H9 (cell line): ENCODE measurements at regions not wholly inside any gene's neighbourhood (a gene's known extent, or its start where the extent isn't known, plus 50 kb on each side); places are given as distances from the start of the nearest gene placed in this dataset.

Experiments
- DNase-seq: peaks from one replicate; pipeline ENCODE4 v3.0.0-alpha.2; 2017
- H2AFZ ChIP-seq: one replicate; pipeline ENCODE4 v1.6.1; 2013; ENCODE audit warnings: mild to moderate bottlenecking, low read length, control low read depth, moderate library complexity
- H2AK5ac ChIP-seq: 2 replicates; pipeline ENCODE4 v1.6.1; 2013; ENCODE audit warnings: low read length, control low read depth, mixed read lengths; ENCODE audit not compliant: insufficient read length
- H2BK120ac ChIP-seq: one replicate; pipeline ENCODE4 v1.6.1; 2013; ENCODE audit warnings: low read depth, mild to moderate bottlenecking, low read length, control low read depth, inconsistent platforms; ENCODE audit not compliant: poor library complexity, severe bottlenecking
- H2BK12ac ChIP-seq: 2 replicates; pipeline ENCODE4 v1.6.1; 2013; ENCODE audit warnings: low read length, control low read depth, mixed read lengths, low read depth; ENCODE audit not compliant: insufficient read length
- H2BK15ac ChIP-seq: 2 replicates; pipeline ENCODE4 v1.6.1; 2013; ENCODE audit warnings: low read depth, low read length, control low read depth
- H2BK20ac ChIP-seq: one replicate; pipeline ENCODE4 v1.6.1; 2013; ENCODE audit warnings: low read depth, mild to moderate bottlenecking, low read length, control low read depth, inconsistent platforms; ENCODE audit not compliant: poor library complexity, severe bottlenecking
- H2BK5ac ChIP-seq: 2 replicates; pipeline ENCODE4 v1.6.1; 2013; ENCODE audit warnings: low read length, control low read depth, mixed read lengths; ENCODE audit not compliant: insufficient read length
- H3K14ac ChIP-seq: 2 replicates; pipeline ENCODE4 v1.6.1; 2013; ENCODE audit warnings: low read length, control low read depth; ENCODE audit not compliant: insufficient read depth
- H3K18ac ChIP-seq: 2 replicates; pipeline ENCODE4 v1.6.1; 2013; ENCODE audit warnings: low read depth, mild to moderate bottlenecking, mixed read lengths, low read length, control low read depth; ENCODE audit not compliant: insufficient read length
- H3K23ac ChIP-seq: 2 replicates; pipeline ENCODE4 v1.6.1; 2013; ENCODE audit warnings: low read length, control low read depth, mixed read lengths, low read depth; ENCODE audit not compliant: insufficient read length
- H3K23me2 ChIP-seq: 2 replicates; pipeline ENCODE4 v1.6.1; 2013; ENCODE audit warnings: low read depth, mild to moderate bottlenecking, mixed read lengths, low read length, control low read depth; ENCODE audit not compliant: insufficient read length, poor library complexity, severe bottlenecking
- H3K27ac ChIP-seq: 2 replicates; pipeline ENCODE4 v1.5.1; 2013; ENCODE audit warnings: low read length, control low read depth, mixed read lengths, low read depth; ENCODE audit not compliant: insufficient read length
- H3K27me3 ChIP-seq: 2 replicates; pipeline ENCODE4 v1.6.1; 2013; ENCODE audit warnings: low read length, control low read depth, inconsistent platforms; ENCODE audit not compliant: insufficient read depth
- H3K4ac ChIP-seq: 2 replicates; pipeline ENCODE4 v1.6.1; 2013; ENCODE audit warnings: low read depth, mild to moderate bottlenecking, control low read depth, inconsistent platforms, low read length, moderate library complexity
- H3K4me1 ChIP-seq: 2 replicates; pipeline ENCODE4 v1.6.1; 2013; ENCODE audit warnings: low read length, control low read depth, inconsistent platforms; ENCODE audit not compliant: insufficient read depth
- H3K4me2 ChIP-seq: 2 replicates; pipeline ENCODE4 v1.6.1; 2013; ENCODE audit warnings: low read length, control low read depth, mixed read lengths; ENCODE audit not compliant: insufficient read length, insufficient read depth
- H3K56ac ChIP-seq: 2 replicates; pipeline ENCODE4 v1.6.1; 2013; ENCODE audit warnings: low read depth, mild to moderate bottlenecking, mixed read lengths, low read length, control low read depth; ENCODE audit not compliant: insufficient read length
- H3K79me1 ChIP-seq: 2 replicates; pipeline ENCODE4 v1.6.1; 2013; ENCODE audit warnings: low read depth, mild to moderate bottlenecking, moderate library complexity, low read length, control low read depth, inconsistent platforms; ENCODE audit not compliant: insufficient read depth, poor library complexity, severe bottlenecking
- H3K79me2 ChIP-seq: 2 replicates; pipeline ENCODE4 v1.6.1; 2013; ENCODE audit warnings: low read length, control low read depth, inconsistent platforms; ENCODE audit not compliant: insufficient read depth
- H3K9ac ChIP-seq: 2 replicates; pipeline ENCODE4 v1.6.1; 2013; ENCODE audit warnings: low read length, control low read depth, mixed read lengths; ENCODE audit not compliant: insufficient read length; ENCODE audit errors: extremely low read depth
- H3K9me3 ChIP-seq: one replicate; pipeline ENCODE4 v1.6.1; 2013; ENCODE audit warnings: low read depth, low read length, inconsistent platforms; ENCODE audit not compliant: control insufficient read depth
- H3T11ph ChIP-seq: one replicate; pipeline ENCODE4 v1.6.1; 2013; ENCODE audit warnings: mild to moderate bottlenecking, low read length, control low read depth, inconsistent platforms
- H4K20me1 ChIP-seq: one replicate; pipeline ENCODE4 v1.6.1; 2013; ENCODE audit not compliant: control insufficient read depth, insufficient read length, insufficient read depth
- H4K5ac ChIP-seq: 2 replicates; pipeline ENCODE4 v1.6.1; 2013; ENCODE audit warnings: low read depth, mild to moderate bottlenecking, mixed read lengths, low read length, control low read depth; ENCODE audit not compliant: insufficient read length
- H4K8ac ChIP-seq: replicated peaks from 2 replicates; pipeline ENCODE4 v1.6.1; 2013; ENCODE audit warnings: low read length, control low read depth, mixed read lengths, low read depth; ENCODE audit not compliant: insufficient read length
- H4K91ac ChIP-seq: 2 replicates; pipeline ENCODE4 v1.6.1; 2013; ENCODE audit warnings: low read depth, mild to moderate bottlenecking, moderate library complexity, mixed read lengths, low read length, control low read depth; ENCODE audit not compliant: insufficient read length
- H3K27ac Mint-ChIP-seq, 3 experiments: 2 replicates in 2 of 3; 3 replicates in 1 of 3; pipeline ENCODE4 v1.8.0; 2020 to 2021; ENCODE audit warnings: mixed read lengths in 3 of 3, mild to moderate bottlenecking in 1 of 3, moderate library complexity in 1 of 3
- H3K27me3 Mint-ChIP-seq: 2 replicates; pipeline ENCODE4 v1.8.0; 2021; ENCODE audit warnings: low read depth, mild to moderate bottlenecking, moderate library complexity, mixed read lengths
- H3K36me3 Mint-ChIP-seq, 3 experiments: 2 replicates in 2 of 3; 3 replicates in 1 of 3; pipeline ENCODE4 v1.8.0; 2020 to 2021; ENCODE audit warnings: low read depth in 3 of 3, mixed read lengths in 3 of 3; ENCODE audit not compliant: insufficient read depth in 1 of 3
- H3K4me1 Mint-ChIP-seq, 2 experiments: 2 replicates each; pipeline ENCODE4 v1.8.0; 2020; ENCODE audit warnings: mixed read lengths in 2 of 2
- H3K4me3 Mint-ChIP-seq, 2 experiments: 2 replicates in 1 of 2; 3 replicates in 1 of 2; pipeline ENCODE4 v1.8.0; 2020 to 2021; ENCODE audit warnings: mild to moderate bottlenecking in 2 of 2, mixed read lengths in 2 of 2, moderate library complexity in 1 of 2
- H3K9me3 Mint-ChIP-seq, 2 experiments: 2 replicates in 1 of 2; 3 replicates in 1 of 2; pipeline ENCODE4 v1.8.0; 2020; ENCODE audit warnings: mild to moderate bottlenecking in 2 of 2, mixed read lengths in 2 of 2, moderate library complexity in 1 of 2
- CTCF ChIP-seq: fragments of 200-600 bp; sonication (generic); conservative IDR thresholded peaks from 3 replicates; pipeline ENCODE4 v1.8.0; 2021; ENCODE audit warnings: antibody characterized with exemption, mild to moderate bottlenecking
- WGBS: extraction: QIAGEN DNeasy Blood & Tissue Kit; methylation state at CpG from one replicate; pipeline ENCODE4 v1.1.7; 2013; ENCODE audit warnings: missing lambda C conversion rate, low lambda C conversion rate, mixed read lengths; ENCODE audit not compliant: insufficient read length; ENCODE audit errors: extremely low coverage; 5-methylcytosine and 5-hydroxymethylcytosine counted together

DNA sequence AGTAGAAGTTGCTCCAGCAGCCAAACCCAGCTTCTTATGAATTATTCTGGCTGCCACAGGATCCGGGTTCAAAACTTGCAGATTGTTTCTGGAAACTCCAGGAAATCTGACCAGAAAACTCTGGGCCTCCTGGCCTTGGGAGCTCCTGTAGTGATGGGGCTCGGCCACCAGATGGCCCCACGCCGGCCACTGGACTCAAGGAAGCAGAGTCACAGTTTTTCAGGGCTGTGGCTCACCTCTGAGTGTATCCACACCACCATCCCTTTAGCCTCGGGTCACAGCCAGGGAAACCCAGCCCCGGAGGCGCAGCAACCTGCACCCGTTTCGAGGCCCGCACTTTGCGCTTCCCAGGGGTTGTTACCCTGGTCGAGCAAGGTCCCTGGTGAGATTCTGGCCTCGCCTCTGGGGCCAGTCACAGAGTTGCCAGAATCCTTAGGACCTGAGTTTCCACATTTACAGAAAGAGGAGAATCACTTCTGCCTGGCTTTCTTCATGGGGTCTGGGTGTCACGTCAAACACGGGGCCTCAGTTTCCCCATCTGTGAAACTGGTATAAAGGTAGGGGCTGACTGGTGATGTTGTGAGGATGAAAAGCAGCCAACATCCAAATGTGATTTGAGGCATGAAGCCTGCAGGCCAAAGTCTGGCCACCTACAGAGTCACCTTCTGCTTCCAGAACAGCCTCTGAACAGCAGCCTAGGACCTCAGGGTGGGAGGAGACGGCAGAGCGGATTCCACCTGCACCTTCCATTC is 53.5 kb upstream of the LCTL start:
- Histone ChIP-seq H3K18ac (no peak overlapping the region), H3K23me2 (peaks cover 4% of the 10 kb centered on the region), H3T11ph (no peak overlapping the region), H3K79me1 (no peaks in the 10 kb centered on the region), H4K5ac (no peak overlapping the region), H2AFZ (no peak overlapping the region), H3K27me3 (no peaks in the 10 kb centered on the region; the same call in 1 of the 2 replicates), H4K20me1 (no peaks in the 10 kb centered on the region), H3K14ac (no peak overlapping the region), H3K9ac (no peak overlapping the region), H2BK5ac (no peak overlapping the region), H3K4me1 (peaks cover 6% of the 10 kb centered on the region; the same call in 1 of the 2 replicates), H2BK120ac (no peak overlapping the region), H2AK5ac (no peak overlapping the region), H2BK12ac (no peak overlapping the region), H3K27ac (no peak overlapping the region), H3K9me3 (no peaks in the 10 kb centered on the region), H2BK15ac (no peak overlapping the region), H3K23ac (no peak overlapping the region), H4K91ac (no peak overlapping the region), H3K4ac (no peak overlapping the region), H2BK20ac (no peak overlapping the region), H4K8ac (no peak overlapping the region), H3K4me2 (no peak overlapping the region), H3K79me2 (no peaks in the 10 kb centered on the region), H3K56ac (no peak overlapping the region)
- H3K4me1 Mint-ChIP-seq: peaks cover 49 to 52% of the 10 kb centered on the region in 2 experiments
- no peak overlapping the region for H3K27ac Mint-ChIP-seq
- no peak overlapping the region for H3K4me3 Mint-ChIP-seq
- no peaks in the 10 kb centered on the region for H3K9me3 Mint-ChIP-seq
- peak; percentile 93 for TF ChIP-seq CTCF
- H3K27me3 Mint-ChIP-seq: peaks cover 6% of the 10 kb centered on the region
- no peaks in the 10 kb centered on the region; a peak in 2 of 7 replicates for H3K36me3 Mint-ChIP-seq
- peak; percentile 87 for DNase-seq
- WGBS: no CpG with 5 or more reads among the region's 17 CpGs
